Choroid plexus epithelial cell (primary cell): ENCODE measurements at regions not wholly inside any gene's neighbourhood (a gene's known extent, or its start where the extent isn't known, plus 50 kb on each side); places are given as distances from the start of the nearest gene placed in this dataset.

Source experiments
- DNase-seq: peaks from one replicate; pipeline ENCODE4 v3.0.0-alpha.2; 2010; ENCODE audit warnings: low read depth
- H3K4me3 ChIP-seq: 2 replicates; pipeline ENCODE4 v1.5.1; 2011; ENCODE audit warnings: low read depth, mild to moderate bottlenecking, control low read depth, low read length, moderate library complexity
- TF ChIP-seq, protein P1 (sequence below): conservative IDR thresholded peaks from 2 replicates; pipeline ENCODE4 v1.5.1; 2011; ENCODE audit warnings: low read depth, mild to moderate bottlenecking, control low read depth, inconsistent platforms, low read length, moderate library complexity

DNA sequence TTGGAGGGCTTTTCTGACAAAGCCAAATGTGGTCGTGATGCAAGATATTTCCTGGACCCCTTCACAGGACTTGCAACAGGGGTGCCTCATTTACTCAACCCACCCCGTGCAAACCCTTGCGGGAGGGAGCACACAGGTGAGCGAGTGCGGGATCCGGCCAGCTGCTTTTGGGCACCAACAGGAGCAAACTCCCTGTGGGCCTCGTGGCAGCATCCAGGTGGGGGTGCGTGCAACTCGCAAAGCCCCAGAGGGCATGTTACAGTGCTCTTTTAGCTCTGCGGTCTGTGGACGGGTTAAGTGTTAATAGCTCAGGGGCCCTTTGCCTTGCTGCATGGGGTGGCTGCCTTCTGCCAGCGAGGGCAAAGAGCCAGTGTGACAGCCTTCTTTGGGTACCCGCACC lies 707.6 kb upstream of the MDGA2 start:
- DNase-seq, result no peak
- TF ChIP-seq, protein P1, sequence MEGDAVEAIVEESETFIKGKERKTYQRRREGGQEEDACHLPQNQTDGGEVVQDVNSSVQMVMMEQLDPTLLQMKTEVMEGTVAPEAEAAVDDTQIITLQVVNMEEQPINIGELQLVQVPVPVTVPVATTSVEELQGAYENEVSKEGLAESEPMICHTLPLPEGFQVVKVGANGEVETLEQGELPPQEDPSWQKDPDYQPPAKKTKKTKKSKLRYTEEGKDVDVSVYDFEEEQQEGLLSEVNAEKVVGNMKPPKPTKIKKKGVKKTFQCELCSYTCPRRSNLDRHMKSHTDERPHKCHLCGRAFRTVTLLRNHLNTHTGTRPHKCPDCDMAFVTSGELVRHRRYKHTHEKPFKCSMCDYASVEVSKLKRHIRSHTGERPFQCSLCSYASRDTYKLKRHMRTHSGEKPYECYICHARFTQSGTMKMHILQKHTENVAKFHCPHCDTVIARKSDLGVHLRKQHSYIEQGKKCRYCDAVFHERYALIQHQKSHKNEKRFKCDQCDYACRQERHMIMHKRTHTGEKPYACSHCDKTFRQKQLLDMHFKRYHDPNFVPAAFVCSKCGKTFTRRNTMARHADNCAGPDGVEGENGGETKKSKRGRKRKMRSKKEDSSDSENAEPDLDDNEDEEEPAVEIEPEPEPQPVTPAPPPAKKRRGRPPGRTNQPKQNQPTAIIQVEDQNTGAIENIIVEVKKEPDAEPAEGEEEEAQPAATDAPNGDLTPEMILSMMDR, result no peak
- no peak overlapping the region for H3K4me3 ChIP-seq

DNA sequence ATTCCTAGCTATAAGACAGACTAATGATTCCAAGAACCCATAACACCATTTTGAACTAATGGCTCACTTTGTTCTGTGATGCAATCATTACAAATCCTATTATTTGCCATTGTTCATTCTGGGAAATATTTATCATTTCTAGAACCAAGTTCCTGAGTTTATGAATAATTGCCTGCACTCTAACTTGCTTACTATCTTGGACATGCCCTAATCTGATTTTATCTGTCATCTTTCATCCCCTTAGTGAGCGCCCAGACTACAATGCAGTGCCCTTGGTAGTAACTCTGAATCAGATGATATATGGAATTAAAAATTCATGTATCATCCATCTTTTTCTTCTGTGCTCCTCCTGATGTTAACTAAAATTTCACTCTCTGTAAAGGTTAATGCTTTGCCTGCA lies 703.1 kb upstream of the MDGA2 start:
- DNase-seq, result no peak
- TF ChIP-seq, protein P1, result no peak
- no peak overlapping the region for H3K4me3 ChIP-seq

DNA sequence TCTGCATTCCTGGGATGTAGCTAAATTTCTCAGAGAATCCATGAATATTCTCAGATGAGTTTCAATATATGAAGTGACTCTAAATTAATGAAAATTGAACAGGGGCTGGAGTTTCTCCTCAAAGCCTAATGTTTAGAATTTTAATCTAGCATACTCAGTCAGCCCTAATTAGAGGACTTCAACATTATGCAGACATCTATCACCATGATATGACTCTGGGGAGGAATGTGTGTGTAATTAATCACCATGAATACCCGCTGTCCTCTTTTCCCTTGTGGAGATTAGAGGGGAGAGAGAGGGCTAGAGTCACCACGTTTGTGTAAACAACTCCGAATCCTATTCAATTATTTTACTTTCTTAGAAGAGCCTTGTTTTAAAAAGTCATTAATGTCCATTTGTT lies 698.6 kb upstream of the MDGA2 start:
- no peak overlapping the region for H3K4me3 ChIP-seq
- TF ChIP-seq, protein P1, result no peak
- DNase-seq, result no peak

DNA sequence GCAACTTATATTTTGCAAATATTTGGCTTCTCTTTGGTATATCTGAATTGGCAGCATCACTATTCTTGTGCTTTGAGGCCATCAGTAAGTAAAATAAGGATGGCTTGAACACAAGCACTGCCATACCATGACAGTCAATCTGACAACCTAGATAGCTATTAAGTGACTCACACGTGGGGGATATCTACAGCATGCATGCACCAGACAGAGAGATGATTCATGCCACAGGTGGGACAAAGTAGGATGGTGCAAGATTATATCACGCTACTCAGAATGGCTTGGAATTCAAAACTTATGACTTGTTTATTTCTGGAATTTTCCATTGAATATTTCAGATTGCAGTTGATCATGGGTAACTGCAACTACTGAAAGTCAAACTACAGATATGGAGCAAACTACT lies 675.6 kb upstream of the MDGA2 start:
- DNase-seq, result no peak
- no peak overlapping the region for H3K4me3 ChIP-seq
- TF ChIP-seq, protein P1, result no peak

DNA sequence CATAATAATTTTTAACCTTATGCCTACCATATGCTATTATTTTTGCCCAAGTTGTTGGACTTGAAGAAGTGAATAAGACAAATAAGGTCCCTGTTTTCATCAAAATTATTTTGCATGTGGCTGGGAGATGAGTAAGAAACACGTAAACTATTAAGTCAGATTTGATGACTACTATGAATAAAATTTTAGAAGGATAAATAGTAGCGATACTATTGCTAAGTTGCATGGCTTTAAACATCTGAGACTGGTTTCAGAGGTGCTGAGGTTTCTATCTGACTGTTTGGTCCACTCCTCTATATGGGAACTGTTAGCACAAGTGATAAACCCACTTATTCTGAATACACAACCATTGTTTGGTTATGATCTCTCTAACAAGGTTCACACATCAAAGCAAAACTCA lies 674.3 kb upstream of the MDGA2 start:
- no peak for DNase-seq
- TF ChIP-seq, protein P1, result no peak
- no peak overlapping the region for H3K4me3 ChIP-seq

DNA sequence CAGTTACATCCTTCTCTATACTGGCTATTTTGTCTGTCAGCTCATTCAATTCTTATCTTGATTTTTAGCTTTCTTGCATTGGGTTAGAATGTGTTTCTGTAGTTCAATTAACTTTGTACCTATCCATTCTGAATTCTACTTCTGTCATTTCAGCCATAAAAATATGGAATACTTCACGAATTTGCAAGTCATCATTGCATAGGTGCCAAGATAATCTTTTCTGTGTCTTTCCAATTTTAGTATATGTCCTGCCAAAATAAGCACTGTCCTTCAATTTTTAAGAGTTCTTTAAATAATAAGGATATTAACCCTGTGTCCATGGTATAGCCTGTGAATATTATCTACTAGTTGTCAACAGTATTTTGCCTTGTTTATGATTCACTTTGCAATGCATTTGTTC lies 665.7 kb upstream of the MDGA2 start:
- H3K4me3 ChIP-seq, result no peak overlapping the region
- no peak for DNase-seq
- TF ChIP-seq, protein P1, result no peak

DNA sequence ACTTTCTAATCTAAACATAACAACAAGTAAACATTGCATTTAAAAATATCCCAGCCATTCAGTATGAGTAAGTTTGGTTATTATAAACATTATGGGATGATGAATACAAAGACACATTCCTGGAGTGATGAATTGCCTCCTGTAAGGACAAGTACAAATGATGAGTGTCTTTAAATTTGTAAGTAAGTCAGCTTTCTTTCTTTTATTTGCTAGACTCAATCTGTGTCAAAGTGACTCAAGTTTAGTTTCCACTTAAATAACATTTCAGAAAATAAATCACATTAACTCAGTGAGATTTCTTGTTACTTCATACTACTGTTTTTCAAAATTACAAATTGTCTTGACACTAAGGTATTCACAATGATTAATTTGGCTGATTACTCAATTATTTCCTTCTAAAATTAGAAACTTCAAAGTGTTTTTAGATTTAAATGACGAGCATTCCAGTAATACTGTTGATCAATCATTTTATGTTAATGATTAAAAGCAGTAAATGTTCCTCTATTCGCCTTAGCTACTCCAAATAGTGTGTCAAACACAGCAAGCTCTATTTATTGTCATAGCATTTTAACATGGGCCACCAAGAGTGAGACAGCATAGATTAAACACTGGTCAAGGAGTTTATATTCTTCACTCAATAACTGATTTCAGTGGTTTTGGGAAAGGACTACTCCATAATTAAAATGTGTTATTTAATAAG lies 658.0 kb upstream of the MDGA2 start:
- TF ChIP-seq, protein P1, result no peak
- no peak for DNase-seq

More for the DNA sequence above, 658.0 kb upstream of the MDGA2 start:
- no peak overlapping the region for H3K4me3 ChIP-seq
